ENCODE measurements at regions not wholly inside any gene's neighbourhood (a gene's known extent, or its start where the extent isn't known, plus 50 kb on each side); places are given as distances from the start of the nearest gene placed in this dataset.

DNA sequence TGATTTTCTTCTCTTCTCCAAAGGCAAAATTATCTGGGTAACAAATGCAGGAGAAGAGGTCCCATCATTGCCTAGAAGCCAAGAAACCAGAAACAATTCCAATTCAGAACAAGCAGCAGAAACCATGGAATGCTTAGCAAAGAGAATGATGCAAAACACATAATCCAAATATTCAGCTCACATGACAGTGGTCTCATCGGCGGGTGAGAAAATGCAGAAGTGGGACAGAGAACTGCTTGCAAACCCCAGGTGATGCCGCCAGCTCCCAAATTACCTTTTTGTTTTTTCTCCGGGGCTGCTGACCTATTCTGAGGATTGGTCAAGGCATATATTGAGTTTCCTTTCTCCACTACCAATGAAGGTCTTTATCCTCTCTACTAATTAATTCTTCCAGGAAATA lies 99.7 kb downstream of the ZNF22 start:
- TF ChIP-seq, protein P1, sequence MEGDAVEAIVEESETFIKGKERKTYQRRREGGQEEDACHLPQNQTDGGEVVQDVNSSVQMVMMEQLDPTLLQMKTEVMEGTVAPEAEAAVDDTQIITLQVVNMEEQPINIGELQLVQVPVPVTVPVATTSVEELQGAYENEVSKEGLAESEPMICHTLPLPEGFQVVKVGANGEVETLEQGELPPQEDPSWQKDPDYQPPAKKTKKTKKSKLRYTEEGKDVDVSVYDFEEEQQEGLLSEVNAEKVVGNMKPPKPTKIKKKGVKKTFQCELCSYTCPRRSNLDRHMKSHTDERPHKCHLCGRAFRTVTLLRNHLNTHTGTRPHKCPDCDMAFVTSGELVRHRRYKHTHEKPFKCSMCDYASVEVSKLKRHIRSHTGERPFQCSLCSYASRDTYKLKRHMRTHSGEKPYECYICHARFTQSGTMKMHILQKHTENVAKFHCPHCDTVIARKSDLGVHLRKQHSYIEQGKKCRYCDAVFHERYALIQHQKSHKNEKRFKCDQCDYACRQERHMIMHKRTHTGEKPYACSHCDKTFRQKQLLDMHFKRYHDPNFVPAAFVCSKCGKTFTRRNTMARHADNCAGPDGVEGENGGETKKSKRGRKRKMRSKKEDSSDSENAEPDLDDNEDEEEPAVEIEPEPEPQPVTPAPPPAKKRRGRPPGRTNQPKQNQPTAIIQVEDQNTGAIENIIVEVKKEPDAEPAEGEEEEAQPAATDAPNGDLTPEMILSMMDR (conservative IDR thresholded peaks at IDR 0.05; ENCODE audit: low read depth, low read length): no peak
- TF ChIP-seq EZH2phosphoT487 (IDR thresholded peaks at IDR 0.05; ENCODE audit: borderline replicate concordance, low read length): no peak

All from PC-3 (cell line).